ENCODE measurements at regions not wholly inside any gene's neighbourhood (a gene's known extent, or its start where the extent isn't known, plus 50 kb on each side); places are given as distances from the start of the nearest gene placed in this dataset.

DNA sequence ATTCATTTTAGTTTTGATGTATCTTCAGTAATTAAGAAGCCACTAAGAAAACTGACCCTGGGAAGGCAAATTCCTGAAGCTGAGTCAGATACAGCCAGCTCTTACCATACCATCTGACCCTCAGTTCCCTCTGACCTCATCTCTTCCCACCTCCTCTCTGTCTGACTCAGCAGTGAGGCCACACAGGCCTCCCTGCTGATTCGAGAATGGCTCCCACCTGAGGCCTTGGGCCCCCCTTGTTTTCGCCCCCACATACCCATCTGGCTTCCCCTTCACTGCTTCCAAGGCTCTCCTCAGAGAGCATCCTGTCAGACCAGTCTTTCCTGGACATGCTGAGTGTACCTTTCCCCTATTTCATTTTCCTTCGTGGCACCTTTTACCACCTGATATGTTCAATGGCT is 71.0 kb upstream of the CYP1B1 start:
- Histone ChIP-seq H4K20me1 (ENCODE audit: insufficient read depth) (no peaks in the 10 kb centered on the region), H3K4me2 (ENCODE audit: low read length) (no peak overlapping the region), H3K27me3 (ENCODE audit: insufficient read depth, low read depth, low read length) (no peaks in the 10 kb centered on the region), H3K36me3 (ENCODE audit: insufficient read depth, low read length) (no peaks in the 10 kb centered on the region), H3K9me3 (ENCODE audit: low read length) (no peaks in the 10 kb centered on the region), H3K9ac (ENCODE audit: low read length) (no peak overlapping the region), H3K9me2 (ENCODE audit: insufficient read depth, low read length) (no peaks in the 10 kb centered on the region), H3K4me3 (ENCODE audit: low read length) (no peak overlapping the region), H3K79me2 (replicated peaks; ENCODE audit: insufficient read depth, low read length) (no peaks in the 10 kb centered on the region), H2AFZ (ENCODE audit: low read depth, low read length) (no peak overlapping the region), H3K27ac (ENCODE audit: low read length) (no peak overlapping the region), H3F3A (ENCODE audit: insufficient read depth, low read length, poor library complexity, severe bottlenecking) (no peaks in the 10 kb centered on the region)
- TF ChIP-seq SMC3 (conservative IDR thresholded peaks at IDR 0.05; ENCODE audit: poor library complexity) (no peak), CTCF (IDR thresholded peaks at IDR 0.05; ENCODE audit: poor library complexity, severe bottlenecking) (no peak), EZH2 (IDR thresholded peaks at IDR 0.05; ENCODE audit: borderline replicate concordance, insufficient read depth, low read length, poor library complexity, severe bottlenecking) (no peak), TAF1 (IDR thresholded peaks at IDR 0.05; ENCODE audit: low read depth) (no peak), REST (IDR thresholded peaks at IDR 0.05; ENCODE audit: borderline replicate concordance) (no peak), EP300 (conservative IDR thresholded peaks at IDR 0.05; ENCODE audit: poor library complexity, severe bottlenecking) (no peak), RAD21 (conservative IDR thresholded peaks at IDR 0.05) (no peak), POLR2AphosphoS5 (IDR thresholded peaks at IDR 0.05) (no peak), MXI1 (conservative IDR thresholded peaks at IDR 0.05; ENCODE audit: poor library complexity, severe bottlenecking) (no peak)

DNA sequence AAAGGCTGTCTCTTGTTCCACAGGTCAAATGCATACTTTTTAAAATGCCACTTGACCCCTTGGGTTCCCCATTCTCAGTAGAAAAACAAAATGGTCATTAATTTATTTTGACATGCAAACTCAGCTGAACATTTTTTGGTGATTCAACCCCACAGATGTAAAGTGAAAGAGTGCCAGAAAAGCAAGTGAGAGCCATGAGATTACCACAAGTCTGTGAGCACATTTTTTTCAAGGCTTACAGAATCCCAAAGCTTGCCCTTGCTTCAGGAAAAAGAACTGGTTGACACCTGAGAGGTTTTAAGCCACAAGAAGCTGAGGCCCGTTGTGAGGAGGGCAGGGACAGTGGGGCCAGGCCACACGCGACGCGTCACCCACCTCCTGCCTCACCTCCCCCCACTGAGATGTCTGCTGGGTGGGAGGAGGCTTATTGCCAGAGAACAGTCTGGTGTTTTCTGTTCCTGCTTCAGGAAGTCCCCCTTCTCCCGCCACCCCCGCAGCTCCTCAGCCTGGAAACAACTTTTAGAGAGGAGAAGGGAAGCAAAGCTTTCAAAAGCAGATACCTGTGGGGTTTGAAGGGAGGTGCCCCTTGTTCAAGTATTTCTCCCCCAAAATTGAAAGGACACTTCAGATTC is 70.4 kb upstream of the CYP1B1 start:
- Histone ChIP-seq H3K36me3 (ENCODE audit: insufficient read depth, low read length) (no peaks in the 10 kb centered on the region), H3K27ac (ENCODE audit: low read length) (no peak overlapping the region), H3K4me3 (ENCODE audit: low read length) (no peak overlapping the region), H3K9ac (ENCODE audit: low read length) (no peak overlapping the region), H3F3A (ENCODE audit: insufficient read depth, low read length, poor library complexity, severe bottlenecking) (no peaks in the 10 kb centered on the region), H3K79me2 (replicated peaks; ENCODE audit: insufficient read depth, low read length) (no peaks in the 10 kb centered on the region), H3K27me3 (ENCODE audit: insufficient read depth, low read depth, low read length) (no peaks in the 10 kb centered on the region), H4K20me1 (ENCODE audit: insufficient read depth) (no peaks in the 10 kb centered on the region), H3K9me3 (ENCODE audit: low read length) (no peaks in the 10 kb centered on the region), H3K4me2 (ENCODE audit: low read length) (no peak overlapping the region), H2AFZ (ENCODE audit: low read depth, low read length) (no peak overlapping the region), H3K9me2 (ENCODE audit: insufficient read depth, low read length) (no peaks in the 10 kb centered on the region)
- TF ChIP-seq TAF1 (IDR thresholded peaks at IDR 0.05; ENCODE audit: low read depth): no peak

GRCh38 chr2:38145236-38145635 is 69.3 kb upstream of the CYP1B1 start:
- Histone ChIP-seq H3K79me2 (replicated peaks; ENCODE audit: insufficient read depth, low read length) (no peaks in the 10 kb centered on the region), H4K20me1 (ENCODE audit: insufficient read depth) (no peaks in the 10 kb centered on the region), H3F3A (ENCODE audit: insufficient read depth, low read length, poor library complexity, severe bottlenecking) (no peaks in the 10 kb centered on the region), H3K27me3 (ENCODE audit: insufficient read depth, low read depth, low read length) (no peaks in the 10 kb centered on the region), H3K27ac (ENCODE audit: low read length) (no peak overlapping the region), H3K9me2 (ENCODE audit: insufficient read depth, low read length) (no peaks in the 10 kb centered on the region), H3K4me3 (ENCODE audit: low read length) (no peak overlapping the region), H3K4me2 (ENCODE audit: low read length) (no peak overlapping the region), H2AFZ (ENCODE audit: low read depth, low read length) (no peak overlapping the region), H3K9ac (ENCODE audit: low read length) (no peak overlapping the region), H3K9me3 (ENCODE audit: low read length) (no peaks in the 10 kb centered on the region), H3K36me3 (ENCODE audit: insufficient read depth, low read length) (no peaks in the 10 kb centered on the region)
- no peak for TF ChIP-seq EP300 (conservative IDR thresholded peaks at IDR 0.05; ENCODE audit: poor library complexity, severe bottlenecking)
- no peak for TF ChIP-seq CTCF (IDR thresholded peaks at IDR 0.05; ENCODE audit: poor library complexity, severe bottlenecking)
